Astrocyte (in vitro differentiated cells and primary cell): ENCODE measurements at regions not wholly inside any gene's neighbourhood (a gene's known extent, or its start where the extent isn't known, plus 50 kb on each side); places are given as distances from the start of the nearest gene placed in this dataset.

Experiments
- DNase-seq: peaks from one replicate; pipeline ENCODE4 v3.0.0-alpha.2; 2010; ENCODE audit warnings: low read depth
- FAIRE-seq: peaks from 2 replicates; lab custom pipeline; 2011; peaks lifted over from hg19 to GRCh38; lab: Jason Lieb, UNC
- H2AFZ ChIP-seq: 2 replicates; pipeline ENCODE4 v1.6.0; 2012; ENCODE audit warnings: low read depth, low read length, inconsistent platforms
- H3K27ac ChIP-seq: 2 replicates; pipeline ENCODE4 v1.5.1; 2011; ENCODE audit warnings: low read depth, low read length, inconsistent platforms
- H3K27me3 ChIP-seq: 2 replicates; pipeline ENCODE4 v1.6.0; 2011; ENCODE audit warnings: low read length, inconsistent platforms; ENCODE audit not compliant: insufficient read depth
- H3K36me3 ChIP-seq: 2 replicates; pipeline ENCODE4 v1.5.1; 2011; ENCODE audit warnings: low read length, inconsistent platforms; ENCODE audit not compliant: insufficient read depth
- H3K4me1 ChIP-seq: 2 replicates; pipeline ENCODE4 v1.5.1; 2011; ENCODE audit warnings: low read length, inconsistent platforms; ENCODE audit not compliant: insufficient read depth
- H3K4me2 ChIP-seq: 2 replicates; pipeline ENCODE4 v1.6.0; 2012; ENCODE audit warnings: low read length, inconsistent platforms
- H3K4me3 ChIP-seq: 2 replicates; pipeline ENCODE4 v1.5.1; 2011; ENCODE audit warnings: low read depth, mild to moderate bottlenecking, low read length, inconsistent platforms; ENCODE audit not compliant: insufficient read depth
- H3K79me2 ChIP-seq: 2 replicates; pipeline ENCODE4 v1.6.0; 2012; ENCODE audit warnings: mild to moderate bottlenecking, low read length, inconsistent platforms; ENCODE audit not compliant: insufficient read depth
- H3K9ac ChIP-seq: 2 replicates; pipeline ENCODE4 v1.6.0; 2012; ENCODE audit warnings: mild to moderate bottlenecking, low read length, inconsistent platforms
- H3K9me3 ChIP-seq: 2 replicates; pipeline ENCODE4 v1.5.1; 2012; ENCODE audit warnings: low read depth, mild to moderate bottlenecking, low read length, inconsistent platforms; ENCODE audit not compliant: insufficient read depth
- H4K20me1 ChIP-seq: 2 replicates; pipeline ENCODE4 v1.6.0; 2012; ENCODE audit warnings: low read length, inconsistent platforms; ENCODE audit not compliant: insufficient read depth
- H3K27ac Mint-ChIP-seq: one replicate; pipeline ENCODE4 v1.8.0; 2021; ENCODE audit warnings: mild to moderate bottlenecking, mixed read lengths; ENCODE audit not compliant: unreplicated experiment
- H3K27me3 Mint-ChIP-seq: one replicate; pipeline ENCODE4 v1.8.0; 2021; ENCODE audit warnings: low read depth, mixed read lengths; ENCODE audit not compliant: unreplicated experiment
- H3K36me3 Mint-ChIP-seq: one replicate; pipeline ENCODE4 v1.8.0; 2021; ENCODE audit warnings: low read depth, mixed read lengths; ENCODE audit not compliant: unreplicated experiment
- H3K4me1 Mint-ChIP-seq: one replicate; pipeline ENCODE4 v1.8.0; 2021; ENCODE audit warnings: low read depth, mixed read lengths; ENCODE audit not compliant: unreplicated experiment
- H3K4me3 Mint-ChIP-seq: one replicate; pipeline ENCODE4 v1.8.0; 2021; ENCODE audit warnings: mild to moderate bottlenecking, moderate library complexity, mixed read lengths; ENCODE audit not compliant: unreplicated experiment
- H3K9me3 Mint-ChIP-seq: one replicate; pipeline ENCODE4 v1.8.0; 2021; ENCODE audit warnings: mild to moderate bottlenecking, mixed read lengths; ENCODE audit not compliant: unreplicated experiment
- EZH2 ChIP-seq: IDR thresholded peaks from 2 replicates; pipeline ENCODE4 v1.6.1; 2012; ENCODE audit warnings: mild to moderate bottlenecking, low read length, inconsistent platforms; ENCODE audit not compliant: insufficient read depth
- TF ChIP-seq, protein P1 (sequence below): IDR thresholded peaks from 2 replicates; pipeline ENCODE4 v1.5.1; 2011; ENCODE audit warnings: low read depth, mild to moderate bottlenecking, inconsistent platforms, low read length, moderate library complexity; ENCODE audit not compliant: insufficient read depth

DNA sequence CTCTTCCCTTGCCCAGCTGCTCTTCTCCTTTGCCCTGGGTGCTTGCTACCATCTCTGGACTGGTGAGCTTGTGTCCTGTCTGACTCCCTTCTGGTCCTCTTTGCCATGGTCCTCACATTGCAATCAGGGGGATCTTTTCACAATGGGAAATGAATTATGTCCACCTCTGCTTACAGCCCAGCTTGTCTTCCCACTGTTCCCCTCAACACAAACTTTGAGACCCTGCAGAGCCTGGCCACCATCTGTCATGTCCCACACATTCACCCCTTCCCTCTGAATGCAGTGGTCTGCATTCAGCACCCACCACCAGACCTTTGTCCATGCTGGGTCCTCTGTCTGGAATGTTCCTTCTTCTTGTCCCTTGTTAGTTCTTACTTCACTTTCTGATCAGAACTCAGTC, 100.5 kb downstream of the ABHD5 start:
- no peaks in the 10 kb centered on the region for H3K4me1 ChIP-seq
- Mint-ChIP-seq H3K27ac (no peak overlapping the region), H3K4me3 (no peak overlapping the region), H3K27me3 (peaks cover 49% of the 10 kb centered on the region), H3K36me3 (no peaks in the 10 kb centered on the region), H3K4me1 (peaks cover 10% of the 10 kb centered on the region), H3K9me3 (peaks cover 5% of the 10 kb centered on the region)
- no peak overlapping the region for H2AFZ ChIP-seq
- no peak overlapping the region for H3K9ac ChIP-seq
- no peaks in the 10 kb centered on the region for H3K36me3 ChIP-seq
- no peak overlapping the region for H3K27ac ChIP-seq
- no peaks in the 10 kb centered on the region for H4K20me1 ChIP-seq
- DNase-seq (no peak), FAIRE-seq (no peak)
- H3K4me3 ChIP-seq: no peak overlapping the region
- TF ChIP-seq, protein P1, sequence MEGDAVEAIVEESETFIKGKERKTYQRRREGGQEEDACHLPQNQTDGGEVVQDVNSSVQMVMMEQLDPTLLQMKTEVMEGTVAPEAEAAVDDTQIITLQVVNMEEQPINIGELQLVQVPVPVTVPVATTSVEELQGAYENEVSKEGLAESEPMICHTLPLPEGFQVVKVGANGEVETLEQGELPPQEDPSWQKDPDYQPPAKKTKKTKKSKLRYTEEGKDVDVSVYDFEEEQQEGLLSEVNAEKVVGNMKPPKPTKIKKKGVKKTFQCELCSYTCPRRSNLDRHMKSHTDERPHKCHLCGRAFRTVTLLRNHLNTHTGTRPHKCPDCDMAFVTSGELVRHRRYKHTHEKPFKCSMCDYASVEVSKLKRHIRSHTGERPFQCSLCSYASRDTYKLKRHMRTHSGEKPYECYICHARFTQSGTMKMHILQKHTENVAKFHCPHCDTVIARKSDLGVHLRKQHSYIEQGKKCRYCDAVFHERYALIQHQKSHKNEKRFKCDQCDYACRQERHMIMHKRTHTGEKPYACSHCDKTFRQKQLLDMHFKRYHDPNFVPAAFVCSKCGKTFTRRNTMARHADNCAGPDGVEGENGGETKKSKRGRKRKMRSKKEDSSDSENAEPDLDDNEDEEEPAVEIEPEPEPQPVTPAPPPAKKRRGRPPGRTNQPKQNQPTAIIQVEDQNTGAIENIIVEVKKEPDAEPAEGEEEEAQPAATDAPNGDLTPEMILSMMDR: no peak
- no peak for TF ChIP-seq EZH2
- no peak overlapping the region for H3K4me2 ChIP-seq
- H3K27me3 ChIP-seq: peaks cover 3% of the 10 kb centered on the region
- H3K9me3 ChIP-seq: no peaks in the 10 kb centered on the region
- no peaks in the 10 kb centered on the region for H3K79me2 ChIP-seq

DNA sequence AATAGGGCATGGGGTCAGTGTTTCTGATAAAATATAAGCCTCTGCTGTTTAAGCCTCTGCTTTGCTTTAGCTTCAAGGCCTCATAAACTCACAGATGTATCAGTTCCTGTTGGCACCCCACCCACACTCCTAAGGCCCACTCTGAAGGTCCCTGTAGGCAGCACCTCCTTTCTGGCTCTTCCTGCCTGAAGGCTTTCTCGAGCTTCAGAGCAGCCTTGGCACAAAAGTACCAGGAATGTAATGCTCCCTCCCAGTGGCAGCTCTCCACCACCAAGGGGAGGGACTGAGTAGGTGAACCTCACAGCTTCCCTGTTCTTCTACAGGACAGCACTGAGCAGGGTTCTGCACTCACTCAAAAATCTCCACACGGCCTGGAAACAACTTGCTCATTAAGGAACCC, 102.2 kb downstream of the ABHD5 start:
- FAIRE-seq (no peak), DNase-seq (no peak)
- Histone ChIP-seq H3K36me3 (no peaks in the 10 kb centered on the region), H3K27me3 (peaks cover 3% of the 10 kb centered on the region), H2AFZ (no peak overlapping the region), H3K4me2 (no peak overlapping the region), H3K4me3 (no peak overlapping the region), H3K9me3 (no peaks in the 10 kb centered on the region), H3K4me1 (no peaks in the 10 kb centered on the region), H3K79me2 (no peaks in the 10 kb centered on the region), H3K27ac (no peak overlapping the region), H4K20me1 (no peaks in the 10 kb centered on the region), H3K9ac (no peak overlapping the region)
- peaks cover 9% of the 10 kb centered on the region for H3K4me1 Mint-ChIP-seq
- H3K27me3 Mint-ChIP-seq: peaks cover 41% of the 10 kb centered on the region
- TF ChIP-seq, protein P1: no peak
- no peak for TF ChIP-seq EZH2
- H3K9me3 Mint-ChIP-seq: peaks cover 6% of the 10 kb centered on the region
- no peak overlapping the region for H3K4me3 Mint-ChIP-seq
- no peaks in the 10 kb centered on the region for H3K36me3 Mint-ChIP-seq
- no peak overlapping the region for H3K27ac Mint-ChIP-seq

DNA sequence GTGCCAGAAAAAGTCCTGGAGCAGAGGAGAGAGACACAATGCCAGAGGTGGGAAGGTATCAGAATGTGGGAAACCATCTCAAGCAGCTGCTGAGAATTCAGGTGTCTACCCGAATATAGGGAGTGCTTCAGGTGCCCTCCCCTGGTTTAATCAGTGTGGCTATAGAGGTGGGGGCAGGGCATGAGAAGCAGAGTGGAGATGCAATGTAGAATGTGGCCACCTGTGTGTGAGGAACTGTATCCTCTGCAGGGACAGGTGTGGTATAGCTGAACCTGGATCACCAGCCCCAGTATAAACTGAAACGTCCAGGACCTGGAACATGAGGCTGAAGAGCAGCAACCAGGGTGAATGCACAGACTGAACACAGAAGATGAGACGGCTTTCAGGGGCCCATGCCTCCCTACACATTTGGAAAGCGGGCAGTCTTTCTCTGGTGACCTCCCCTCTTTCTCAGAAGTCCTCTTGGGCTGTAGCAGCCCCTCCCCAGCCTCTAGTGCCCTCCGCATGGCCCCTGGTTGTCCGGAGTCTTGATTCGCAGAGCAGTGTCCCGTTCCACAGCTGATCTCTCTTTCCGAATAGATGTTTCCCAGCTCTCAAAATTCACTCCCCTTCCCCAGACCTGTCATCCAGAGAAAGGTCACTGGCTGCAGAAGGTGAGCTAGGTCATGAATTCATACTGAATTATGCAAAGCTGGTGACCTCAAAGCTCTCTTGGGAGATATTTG, 103.1 kb downstream of the ABHD5 start:
- DNase-seq (no peak), FAIRE-seq (no peak)
- no peak overlapping the region for H3K4me3 ChIP-seq
- no peak overlapping the region for H3K27ac ChIP-seq
- no peak overlapping the region for H3K9ac ChIP-seq
- no peak overlapping the region for H3K4me3 Mint-ChIP-seq
- no peaks in the 10 kb centered on the region for H3K36me3 Mint-ChIP-seq
- peaks cover 40% of the 10 kb centered on the region for H3K27me3 Mint-ChIP-seq
- H3K9me3 ChIP-seq: no peaks in the 10 kb centered on the region
- no peak overlapping the region for H3K27ac Mint-ChIP-seq
- H3K4me2 ChIP-seq: no peak overlapping the region
- H3K4me1 Mint-ChIP-seq: peaks cover 9% of the 10 kb centered on the region
- no peaks in the 10 kb centered on the region for H3K4me1 ChIP-seq
- no peaks in the 10 kb centered on the region for H4K20me1 ChIP-seq
- H3K36me3 ChIP-seq: no peaks in the 10 kb centered on the region
- H3K27me3 ChIP-seq: peaks cover 3% of the 10 kb centered on the region
- TF ChIP-seq, protein P1: no peak
- no peak for TF ChIP-seq EZH2
- H3K79me2 ChIP-seq: no peaks in the 10 kb centered on the region
- H2AFZ ChIP-seq: no peak overlapping the region
- H3K9me3 Mint-ChIP-seq: peaks cover 6% of the 10 kb centered on the region
